KG1 (cell line): ENCODE measurements at regions not wholly inside any gene's neighbourhood (a gene's known extent, or its start where the extent isn't known, plus 50 kb on each side); places are given as distances from the start of the nearest gene placed in this dataset.
A peak's percentile ranks its signal among the peaks of the same experiment; 100 is the strongest.
"Not testable (repeated sequence)": the region's sequence is repeated elsewhere in the genome, so short reads cannot be mapped to it uniquely, and the experiment has no call there.

Experiments
- DNase-seq: peaks from one replicate; lab custom pipeline; 2025; lab: John Stamatoyannopoulos, UW

DNA sequence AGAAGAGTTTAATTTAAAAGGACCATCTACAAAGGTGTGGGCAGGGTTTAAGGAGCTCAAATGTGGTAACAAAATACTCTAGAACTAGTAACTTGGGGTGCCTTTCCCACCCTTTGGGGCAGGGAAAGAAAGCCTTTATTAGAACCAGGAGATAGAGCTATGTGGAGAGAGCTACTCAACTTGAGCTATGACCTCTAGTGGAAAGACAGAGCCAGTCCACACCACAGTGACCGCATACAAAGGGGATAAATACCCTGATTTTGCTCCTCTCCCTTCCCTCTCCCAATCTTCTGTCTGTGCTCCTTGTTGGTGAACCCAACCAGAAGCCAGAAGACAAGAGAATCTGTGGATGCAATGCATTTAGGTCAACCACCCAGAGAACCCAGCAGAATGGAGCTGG lies 54.4 kb upstream of the JAK1 start:
- DNase-seq, result no peak

GRCh38 chr1:65021795-65022194 lies 55.4 kb upstream of the JAK1 start:
- DNase-seq, result no peak

GRCh38 chr1:65022216-65022615 lies 55.9 kb upstream of the JAK1 start:
- DNase-seq, result no peak

- no peak for DNase-seq
These were observed 59.4 kb upstream of the JAK1 start for GRCh38 chr1:65025794-65026193.

DNA sequence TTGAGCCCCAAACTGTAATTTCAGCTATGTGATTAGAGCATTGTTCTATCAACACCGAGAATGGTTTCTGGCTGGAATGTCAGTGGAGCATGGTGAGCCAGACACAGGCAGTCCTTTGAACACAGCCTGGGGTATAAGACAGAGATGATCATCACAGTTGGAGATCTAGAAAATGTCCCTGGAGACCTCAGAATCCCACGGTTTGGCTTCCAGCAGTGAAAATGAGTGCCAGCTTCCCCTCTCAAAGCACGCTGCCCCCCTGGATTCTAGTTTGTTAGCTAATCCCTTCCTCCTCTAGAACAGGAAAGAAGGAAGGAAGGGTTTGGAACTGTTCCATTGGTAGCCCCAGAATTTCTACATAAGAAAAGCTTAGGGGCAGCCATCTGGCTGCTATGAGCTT lies 59.9 kb upstream of the JAK1 start:
- no peak for DNase-seq

- DNase-seq, result no peak
These were observed 61.5 kb upstream of the JAK1 start for GRCh38 chr1:65027666-65028358.

DNA sequence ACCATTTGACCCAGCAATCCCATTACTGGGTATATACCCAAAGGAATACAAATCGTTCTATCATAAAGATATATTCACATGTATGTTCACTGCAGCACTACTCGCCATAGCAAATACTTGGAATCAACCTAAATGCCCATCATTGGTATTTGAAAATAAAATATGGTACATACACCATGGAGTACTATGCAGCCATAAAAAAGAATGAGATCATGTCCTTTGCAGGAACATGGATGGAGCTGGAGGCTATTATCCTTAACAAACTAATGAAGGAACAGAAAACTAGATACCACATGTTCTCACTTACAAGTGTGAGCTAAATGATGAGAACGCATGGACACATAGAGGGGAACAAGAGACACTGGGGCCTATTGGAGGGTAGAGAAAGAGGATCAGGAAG lies 63.1 kb upstream of the JAK1 start:
- DNase-seq, result not testable (repeated sequence)

DNA sequence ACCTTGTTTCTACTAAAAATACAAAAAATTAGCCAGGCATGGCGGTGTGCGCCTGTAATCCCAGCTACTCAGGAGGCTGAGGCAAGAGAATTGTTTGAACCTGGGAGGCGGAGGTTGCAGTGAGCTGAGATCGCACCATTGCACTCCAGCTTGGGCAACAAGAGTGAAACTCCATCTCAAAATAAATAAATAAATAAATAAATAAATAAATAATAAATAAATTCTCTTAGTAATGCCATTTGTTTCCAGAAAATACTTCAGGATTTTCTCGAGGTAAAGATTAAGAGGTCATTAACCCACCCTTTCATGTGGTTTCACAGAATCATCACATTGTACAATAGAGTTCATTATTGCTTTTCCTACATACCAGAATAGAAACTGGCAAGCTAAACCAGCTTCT lies 68.5 kb upstream of the JAK1 start:
- not testable (repeated sequence) for DNase-seq

DNA sequence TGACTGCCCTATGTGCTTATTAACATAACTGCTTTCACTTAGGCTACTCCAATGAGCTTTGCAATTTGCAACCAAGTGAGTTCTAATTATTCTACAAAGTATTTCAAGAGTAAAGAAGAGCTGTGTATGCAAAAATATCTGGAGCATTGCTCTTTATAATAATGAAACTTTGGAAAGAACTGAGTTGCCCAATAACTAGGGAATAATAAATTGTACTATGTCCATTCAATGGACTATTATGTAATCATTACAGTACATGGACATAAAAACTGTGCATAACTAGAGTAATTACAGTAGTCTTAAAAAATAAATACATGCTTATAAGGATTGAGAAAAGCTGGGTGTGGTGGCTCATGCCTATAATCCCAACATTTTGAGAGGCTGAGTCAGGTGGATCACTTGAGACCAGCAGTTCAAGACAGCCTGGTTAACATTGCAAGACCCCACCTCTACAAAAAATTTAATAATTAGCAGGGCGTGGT lies 70.3 kb upstream of the JAK1 start:
- no peak for DNase-seq

DNA sequence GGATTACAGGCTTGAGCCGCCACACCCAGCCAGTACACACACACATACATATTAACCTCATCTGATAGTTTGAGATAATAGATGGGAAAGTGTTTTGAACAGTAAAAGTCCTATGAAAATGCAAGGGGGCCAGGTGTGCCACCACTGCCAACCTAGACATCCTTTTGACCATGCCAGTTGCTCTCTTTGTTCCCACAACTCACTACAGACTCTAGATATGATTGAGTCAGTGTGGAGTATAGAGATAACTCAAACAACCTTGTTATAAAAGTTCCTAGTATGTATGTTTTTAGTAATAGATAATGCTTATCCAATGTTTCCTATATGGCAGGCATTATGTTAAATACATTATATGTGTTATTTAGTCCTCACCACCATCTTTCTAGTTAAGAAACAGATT lies 72.7 kb upstream of the JAK1 start:
- no peak for DNase-seq

- DNase-seq, result no peak
These were observed 73.2 kb upstream of the JAK1 start for GRCh38 chr1:65039508-65039907.

DNA sequence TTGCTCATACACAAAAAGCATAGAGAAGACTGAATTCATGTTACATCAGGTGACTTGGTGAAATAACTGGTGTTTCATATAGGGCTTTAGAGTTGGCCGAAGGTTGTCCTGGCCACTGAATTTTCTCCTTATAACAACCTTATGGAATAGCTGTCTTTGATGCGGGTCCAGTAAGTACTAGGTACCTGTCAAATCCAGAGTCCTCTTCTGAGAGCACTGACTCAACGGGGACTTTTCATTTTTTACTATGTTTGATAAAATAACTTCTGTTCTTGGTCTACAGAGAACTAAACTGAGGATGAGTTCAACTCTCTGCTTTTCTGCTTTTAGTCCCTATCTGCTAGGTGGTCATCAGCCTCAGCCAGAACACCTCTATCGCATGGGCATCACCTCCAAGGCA lies 76.1 kb upstream of the JAK1 start:
- no peak for DNase-seq

- DNase-seq, result no peak
These were observed 78.1 kb upstream of the JAK1 start for GRCh38 chr1:65044411-65044810.

- no peak for DNase-seq
These were observed 78.9 kb upstream of the JAK1 start for GRCh38 chr1:65045022-65045817.

DNA sequence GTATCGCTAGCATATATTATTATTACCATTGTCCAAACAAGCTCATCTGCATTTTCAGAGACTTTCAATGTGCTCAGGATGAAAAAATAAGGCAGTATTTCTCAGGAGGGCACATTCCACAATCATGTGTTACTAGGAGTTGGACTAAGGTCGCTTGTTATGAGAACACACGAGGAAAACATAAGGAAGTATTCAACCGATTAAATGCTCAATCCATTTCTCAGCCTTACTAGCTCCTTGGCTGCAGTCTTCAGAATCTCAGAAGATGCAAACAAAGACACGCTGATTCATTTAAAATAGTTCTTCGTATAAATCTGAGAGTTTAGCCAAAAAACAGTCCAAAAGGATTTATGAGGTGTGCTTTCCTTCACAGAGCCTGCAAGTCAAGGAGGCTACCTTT lies 82.0 kb upstream of the JAK1 start:
- DNase-seq, result no peak

GRCh38 chr1:65049941-65050713 lies 83.8 kb upstream of the JAK1 start:
- no peak for DNase-seq

GRCh38 chr1:65050735-65051134 lies 84.4 kb upstream of the JAK1 start:
- no peak for DNase-seq

DNA sequence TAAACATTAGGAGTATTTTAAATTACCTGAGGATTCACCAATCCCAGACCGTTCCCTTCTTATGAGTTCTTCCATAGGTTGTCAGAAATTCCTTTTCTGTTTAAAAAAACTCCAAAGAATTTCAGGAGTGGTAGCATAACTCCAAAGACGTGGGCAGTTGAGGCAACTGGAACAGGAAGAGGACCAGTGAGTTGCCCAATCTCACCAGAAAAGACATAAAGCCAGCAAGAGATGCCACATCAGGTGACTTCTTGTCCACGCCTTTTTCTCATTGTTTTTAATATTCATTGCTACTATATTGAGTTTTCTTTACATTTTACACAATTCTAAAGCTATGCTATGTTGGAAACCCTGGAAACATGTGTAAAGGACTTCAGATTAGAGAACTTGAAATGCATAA lies 88.1 kb upstream of the JAK1 start:
- DNase-seq, result no peak

GRCh38 chr1:65055747-65056146 lies 89.4 kb upstream of the JAK1 start:
- no peak for DNase-seq

GRCh38 chr1:65056234-65056633 lies 89.9 kb upstream of the JAK1 start:
- peak; percentile 13 for DNase-seq

- no peak for DNase-seq
These were observed 90.5 kb upstream of the JAK1 start for GRCh38 chr1:65056866-65057265.

DNA sequence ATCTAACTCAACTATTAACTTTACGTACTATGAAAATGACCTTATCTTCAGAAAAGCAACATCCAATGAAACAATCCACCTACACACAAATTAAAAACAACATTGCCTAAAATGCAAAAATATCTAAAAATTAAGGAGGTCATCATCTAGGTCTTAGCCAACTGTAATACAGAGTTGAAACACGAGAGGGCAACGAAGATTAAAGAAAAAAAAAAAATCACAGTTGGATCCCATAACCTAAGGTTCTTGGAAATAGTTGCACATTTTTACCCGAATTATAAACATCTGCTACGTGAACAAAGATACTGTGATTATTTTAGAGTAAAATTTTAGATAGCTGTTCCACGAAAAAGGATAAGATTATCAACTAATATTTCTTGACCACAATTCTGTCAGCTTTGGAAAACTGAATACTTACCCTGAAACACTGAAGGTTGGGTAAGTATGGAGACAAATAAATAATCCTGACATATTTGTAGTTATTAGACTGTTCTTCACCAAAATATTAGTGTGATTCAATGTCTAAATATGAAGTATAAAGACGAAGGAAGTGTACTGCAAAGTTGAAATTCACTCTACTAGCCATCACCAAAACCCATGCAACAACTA lies 88.0 kb upstream of the AK4 start:
- DNase-seq, result no peak
